Activated CD8-positive, alpha-beta T cell treated with anti-CD3 and anti-CD28 coated beads for 36 hours (primary cell): ENCODE measurements at regions not wholly inside any gene's neighbourhood (a gene's known extent, or its start where the extent isn't known, plus 50 kb on each side); places are given as distances from the start of the nearest gene placed in this dataset.

Source experiments
- ATAC-seq: fragments of 200-7000 bp; cut with Tn5 transposase; one replicate; pipeline ENCODE4 v1.10.0; 2021; ENCODE audit warnings: mild to moderate bottlenecking, moderate library complexity
- CTCF ChIA-PET: fragments of 350-600 bp; sonication (Branson Sonifier 250); formaldehyde crosslinking; loops from one replicate; lab custom pipeline; 2021; ENCODE audit warnings: antibody characterized with exemption; lab: Charles Lee
- POLR2A ChIA-PET: fragments of 350-600 bp; sonication (Branson Sonifier 250); formaldehyde crosslinking; loops from one replicate; lab custom pipeline; 2021; ENCODE audit warnings: antibody characterized with exemption; lab: Charles Lee
- DNase-seq: peaks from one replicate; pipeline ENCODE4 v3.0.0-alpha.2; 2020
- H3K27ac Mint-ChIP-seq: one replicate; pipeline ENCODE4 v1.8.0; 2021; ENCODE audit warnings: mild to moderate bottlenecking, mixed read lengths
- H3K27me3 Mint-ChIP-seq: one replicate; pipeline ENCODE4 v1.8.0; 2021; ENCODE audit warnings: mixed read lengths
- H3K36me3 Mint-ChIP-seq: one replicate; pipeline ENCODE4 v1.8.0; 2021; ENCODE audit warnings: low read depth, mixed read lengths
- H3K4me1 Mint-ChIP-seq: one replicate; pipeline ENCODE4 v1.8.0; 2021; ENCODE audit warnings: low read depth, mixed read lengths
- H3K4me3 Mint-ChIP-seq: one replicate; pipeline ENCODE4 v1.8.0; 2021; ENCODE audit warnings: mild to moderate bottlenecking, moderate library complexity, mixed read lengths
- H3K9me3 Mint-ChIP-seq: one replicate; pipeline ENCODE4 v1.8.0; 2021; ENCODE audit warnings: mixed read lengths
- intact Hi-C: fragments of 100-400 bp; cut with micrococcal nuclease; formaldehyde crosslinking; loops from one replicate; pipeline ENCODE4 v1.10.0; 2022
- TF ChIP-seq, protein P1 (sequence below): fragments of 200-600 bp; IDR thresholded peaks from one replicate; pipeline ENCODE4 v1.8.0; 2022; ENCODE audit warnings: antibody characterized with exemption, mild to moderate bottlenecking

GRCh38 chr2:144137705-144138428 lies 382.1 kb downstream of the ZEB2 start:
- no peak overlapping the region for H3K4me3 Mint-ChIP-seq
- DNase-seq (no peak), ATAC-seq (no peak)
- no peaks in the 10 kb centered on the region for H3K4me1 Mint-ChIP-seq
- CTCF ChIA-PET: no interaction called here
- POLR2A ChIA-PET: no interaction called here
- TF ChIP-seq, protein P1, sequence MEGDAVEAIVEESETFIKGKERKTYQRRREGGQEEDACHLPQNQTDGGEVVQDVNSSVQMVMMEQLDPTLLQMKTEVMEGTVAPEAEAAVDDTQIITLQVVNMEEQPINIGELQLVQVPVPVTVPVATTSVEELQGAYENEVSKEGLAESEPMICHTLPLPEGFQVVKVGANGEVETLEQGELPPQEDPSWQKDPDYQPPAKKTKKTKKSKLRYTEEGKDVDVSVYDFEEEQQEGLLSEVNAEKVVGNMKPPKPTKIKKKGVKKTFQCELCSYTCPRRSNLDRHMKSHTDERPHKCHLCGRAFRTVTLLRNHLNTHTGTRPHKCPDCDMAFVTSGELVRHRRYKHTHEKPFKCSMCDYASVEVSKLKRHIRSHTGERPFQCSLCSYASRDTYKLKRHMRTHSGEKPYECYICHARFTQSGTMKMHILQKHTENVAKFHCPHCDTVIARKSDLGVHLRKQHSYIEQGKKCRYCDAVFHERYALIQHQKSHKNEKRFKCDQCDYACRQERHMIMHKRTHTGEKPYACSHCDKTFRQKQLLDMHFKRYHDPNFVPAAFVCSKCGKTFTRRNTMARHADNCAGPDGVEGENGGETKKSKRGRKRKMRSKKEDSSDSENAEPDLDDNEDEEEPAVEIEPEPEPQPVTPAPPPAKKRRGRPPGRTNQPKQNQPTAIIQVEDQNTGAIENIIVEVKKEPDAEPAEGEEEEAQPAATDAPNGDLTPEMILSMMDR: no peak
- intact Hi-C loops: no loop called here
- H3K36me3 Mint-ChIP-seq: peaks cover 20% of the 10 kb centered on the region
- H3K9me3 Mint-ChIP-seq: no peaks in the 10 kb centered on the region
- H3K27me3 Mint-ChIP-seq: no peaks in the 10 kb centered on the region
- H3K27ac Mint-ChIP-seq: no peak overlapping the region

- ATAC-seq (no peak), DNase-seq (no peak)
- no peaks in the 10 kb centered on the region for H3K27me3 Mint-ChIP-seq
- H3K9me3 Mint-ChIP-seq: no peaks in the 10 kb centered on the region
- TF ChIP-seq, protein P1: no peak
- intact Hi-C loops: no loop called here
- H3K36me3 Mint-ChIP-seq: peaks cover 19% of the 10 kb centered on the region
- H3K27ac Mint-ChIP-seq: no peak overlapping the region
- no peak overlapping the region for H3K4me3 Mint-ChIP-seq
- POLR2A ChIA-PET: no interaction called here
- CTCF ChIA-PET: no interaction called here
- no peaks in the 10 kb centered on the region for H3K4me1 Mint-ChIP-seq
These were observed 382.6 kb downstream of the ZEB2 start for GRCh38 chr2:144137272-144137671.

DNA sequence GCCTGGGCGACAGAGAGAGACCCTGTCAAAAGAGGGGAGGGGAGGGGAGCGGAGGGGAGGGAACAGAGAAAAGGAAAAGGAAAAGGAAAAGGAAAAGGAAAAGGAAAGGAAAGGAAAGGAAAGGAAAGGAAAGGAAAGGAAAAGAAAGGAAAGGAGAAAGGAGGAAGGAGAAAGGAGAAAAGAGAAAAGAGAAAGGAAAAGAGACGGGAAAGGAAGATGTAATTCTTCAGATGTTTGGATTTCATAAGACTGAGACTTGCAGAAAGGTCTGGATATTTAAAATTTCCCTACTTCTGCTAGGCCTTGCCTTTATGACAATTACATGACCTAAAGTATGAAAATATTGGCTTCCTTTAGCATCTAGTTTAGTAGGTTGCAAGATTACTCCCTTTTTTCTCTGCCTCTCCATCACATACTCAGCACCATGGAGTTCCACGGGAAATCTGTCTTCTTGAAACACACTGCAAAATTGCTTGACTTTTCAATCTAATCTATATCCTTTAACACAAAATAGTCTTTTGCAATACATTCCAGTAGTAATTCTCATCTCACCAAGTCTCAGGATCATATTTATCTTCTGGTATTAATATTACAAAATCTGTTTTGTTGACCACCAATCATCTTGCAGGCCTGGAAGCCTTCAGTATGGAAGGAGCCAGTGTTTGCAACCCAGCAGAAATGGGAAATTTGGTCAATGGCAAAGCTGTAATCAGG lies 383.5 kb downstream of the ZEB2 start:
- POLR2A ChIA-PET: no interaction called here
- H3K4me3 Mint-ChIP-seq: no peak overlapping the region
- H3K4me1 Mint-ChIP-seq: peaks cover 2% of the 10 kb centered on the region
- no peak for ATAC-seq
- no peaks in the 10 kb centered on the region for H3K9me3 Mint-ChIP-seq
- H3K27me3 Mint-ChIP-seq: no peaks in the 10 kb centered on the region
- H3K27ac Mint-ChIP-seq: no peak overlapping the region
- intact Hi-C loops: no loop called here
- peaks cover 13% of the 10 kb centered on the region for H3K36me3 Mint-ChIP-seq
- DNase-seq: no peak
- TF ChIP-seq, protein P1: no peak
- CTCF ChIA-PET: interaction anchor here (1.4 kb wide), 1 partner anchor 14 kb away, joined by 4 read pairs; no protein-coding TSS in a partner anchor

DNA sequence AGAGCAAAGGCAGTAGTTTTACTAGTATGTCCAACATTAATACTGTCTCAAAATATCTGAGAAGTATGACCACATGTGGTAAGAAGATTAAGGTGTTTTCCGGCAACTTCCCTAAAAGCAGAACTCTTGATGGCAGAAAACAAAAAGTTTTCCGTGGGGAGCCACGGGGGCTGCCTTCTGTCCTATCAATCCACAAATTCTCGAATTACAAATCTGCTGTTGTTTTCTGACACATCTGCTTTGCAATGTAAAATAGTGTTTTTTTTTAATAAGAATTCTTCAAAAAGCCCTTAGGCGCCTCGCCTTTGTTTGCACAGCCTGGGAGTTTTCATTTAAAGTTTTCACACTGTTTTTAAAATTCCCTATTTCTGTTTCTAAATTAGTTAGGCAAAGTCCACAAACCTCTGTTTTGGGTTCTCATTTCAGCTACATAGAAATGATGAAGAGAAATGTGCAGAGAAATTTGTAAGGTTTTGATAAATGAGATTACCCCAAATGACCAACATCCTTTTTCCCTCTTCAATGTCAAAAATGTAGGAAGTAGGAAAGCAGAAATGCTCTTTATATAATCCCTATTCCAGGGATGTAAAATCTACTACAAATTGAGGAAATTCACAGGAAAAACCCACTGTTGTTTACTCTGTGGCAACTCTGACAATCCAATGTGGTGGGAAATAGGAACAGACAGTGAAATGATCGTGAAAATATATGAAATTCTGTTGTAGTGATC lies 385.8 kb downstream of the ZEB2 start:
- Mint-ChIP-seq H3K27me3 (no peaks in the 10 kb centered on the region), H3K27ac (no peak overlapping the region), H3K9me3 (no peaks in the 10 kb centered on the region), H3K4me3 (no peak overlapping the region), H3K36me3 (peaks cover 9% of the 10 kb centered on the region), H3K4me1 (peaks cover 19% of the 10 kb centered on the region)
- intact Hi-C loops: no loop called here
- ChIA-PET POLR2A (no interaction called here), CTCF (interaction anchor here (1.2 kb wide), 1 partner anchor 15 kb away, joined by 3 read pairs; no protein-coding TSS in a partner anchor)
- TF ChIP-seq, protein P1: no peak
- DNase-seq (no peak), ATAC-seq (no peak)
